ENCODE measurements at regions not wholly inside any gene's neighbourhood (a gene's known extent, or its start where the extent isn't known, plus 50 kb on each side); places are given as distances from the start of the nearest gene placed in this dataset.

- TF ChIP-seq, protein P1, sequence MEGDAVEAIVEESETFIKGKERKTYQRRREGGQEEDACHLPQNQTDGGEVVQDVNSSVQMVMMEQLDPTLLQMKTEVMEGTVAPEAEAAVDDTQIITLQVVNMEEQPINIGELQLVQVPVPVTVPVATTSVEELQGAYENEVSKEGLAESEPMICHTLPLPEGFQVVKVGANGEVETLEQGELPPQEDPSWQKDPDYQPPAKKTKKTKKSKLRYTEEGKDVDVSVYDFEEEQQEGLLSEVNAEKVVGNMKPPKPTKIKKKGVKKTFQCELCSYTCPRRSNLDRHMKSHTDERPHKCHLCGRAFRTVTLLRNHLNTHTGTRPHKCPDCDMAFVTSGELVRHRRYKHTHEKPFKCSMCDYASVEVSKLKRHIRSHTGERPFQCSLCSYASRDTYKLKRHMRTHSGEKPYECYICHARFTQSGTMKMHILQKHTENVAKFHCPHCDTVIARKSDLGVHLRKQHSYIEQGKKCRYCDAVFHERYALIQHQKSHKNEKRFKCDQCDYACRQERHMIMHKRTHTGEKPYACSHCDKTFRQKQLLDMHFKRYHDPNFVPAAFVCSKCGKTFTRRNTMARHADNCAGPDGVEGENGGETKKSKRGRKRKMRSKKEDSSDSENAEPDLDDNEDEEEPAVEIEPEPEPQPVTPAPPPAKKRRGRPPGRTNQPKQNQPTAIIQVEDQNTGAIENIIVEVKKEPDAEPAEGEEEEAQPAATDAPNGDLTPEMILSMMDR (IDR thresholded peaks at IDR 0.05; ENCODE audit: low read depth, low read length, poor library complexity, severe bottlenecking): no peak
- no peak for TF ChIP-seq EZH2phosphoT487 (IDR thresholded peaks at IDR 0.05; ENCODE audit: borderline replicate concordance, low read length)
- Histone ChIP-seq H3K27ac (ENCODE audit: low read depth, low read length) (no peak overlapping the region), H3F3A (ENCODE audit: control insufficient read depth, insufficient read depth) (no peaks in the 10 kb centered on the region), H3K4me1 (ENCODE audit: control insufficient read depth, low read length) (no peaks in the 10 kb centered on the region), H3K4me3 (ENCODE audit: low read length) (no peak overlapping the region), H4K20me1 (ENCODE audit: control insufficient read depth, insufficient read depth, low read depth, low read length) (no peaks in the 10 kb centered on the region), H3K9me3 (ENCODE audit: control insufficient read depth, insufficient read depth, low read length) (peaks cover 3% of the 10 kb centered on the region; the same call in 1 of the 2 replicates), H3K36me3 (ENCODE audit: control insufficient read depth, low read length) (no peaks in the 10 kb centered on the region), H3K4me2 (ENCODE audit: low read length) (no peak overlapping the region), H3K79me2 (ENCODE audit: control insufficient read depth, low read length) (no peaks in the 10 kb centered on the region), H3K9me2 (replicated peaks; ENCODE audit: control insufficient read depth, low read length) (no peaks in the 10 kb centered on the region), H3K27me3 (ENCODE audit: control insufficient read depth, low read length) (no peaks in the 10 kb centered on the region)
Observed at GRCh38 chr9:86763791-86764190, 183.5 kb downstream of the GAS1 start.

DNA sequence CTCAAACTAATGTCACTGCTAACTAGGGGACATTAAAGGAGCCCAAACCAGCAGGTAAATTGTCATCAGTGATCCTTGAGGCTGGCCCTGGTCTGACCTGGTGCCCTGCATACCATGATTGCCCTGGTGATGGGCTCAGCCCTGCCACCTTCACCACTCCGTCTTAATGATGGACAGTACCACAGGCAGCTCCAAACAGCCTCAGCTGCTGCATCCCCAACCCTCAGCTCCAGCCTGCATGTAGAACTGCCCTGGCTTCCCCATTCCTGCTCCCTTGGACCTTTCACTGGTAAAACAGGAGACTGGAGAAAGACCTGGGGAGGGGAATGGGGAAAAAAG lies 190.0 kb downstream of the GAS1 start:
- no peaks in the 10 kb centered on the region for H3K4me1 ChIP-seq (ENCODE audit: control insufficient read depth, low read length)
- no peaks in the 10 kb centered on the region for H3F3A ChIP-seq (ENCODE audit: control insufficient read depth, insufficient read depth)
- H3K9me3 ChIP-seq (ENCODE audit: control insufficient read depth, insufficient read depth, low read length): no peaks in the 10 kb centered on the region
- no peaks in the 10 kb centered on the region for H3K9me2 ChIP-seq (replicated peaks; ENCODE audit: control insufficient read depth, low read length)
- TF ChIP-seq, protein P1 (IDR thresholded peaks at IDR 0.05; ENCODE audit: low read depth, low read length, poor library complexity, severe bottlenecking): no peak
- TF ChIP-seq EZH2phosphoT487 (IDR thresholded peaks at IDR 0.05; ENCODE audit: borderline replicate concordance, low read length): no peak
- H3K4me3 ChIP-seq (ENCODE audit: low read length): no peak overlapping the region
- no peak overlapping the region for H3K27ac ChIP-seq (ENCODE audit: low read depth, low read length)
- no peak overlapping the region for H3K4me2 ChIP-seq (ENCODE audit: low read length)
- H3K79me2 ChIP-seq (ENCODE audit: control insufficient read depth, low read length): no peaks in the 10 kb centered on the region
- H3K36me3 ChIP-seq (ENCODE audit: control insufficient read depth, low read length): no peaks in the 10 kb centered on the region
- no peaks in the 10 kb centered on the region for H3K27me3 ChIP-seq (ENCODE audit: control insufficient read depth, low read length)
- no peaks in the 10 kb centered on the region for H4K20me1 ChIP-seq (ENCODE audit: control insufficient read depth, insufficient read depth, low read depth, low read length)

DNA sequence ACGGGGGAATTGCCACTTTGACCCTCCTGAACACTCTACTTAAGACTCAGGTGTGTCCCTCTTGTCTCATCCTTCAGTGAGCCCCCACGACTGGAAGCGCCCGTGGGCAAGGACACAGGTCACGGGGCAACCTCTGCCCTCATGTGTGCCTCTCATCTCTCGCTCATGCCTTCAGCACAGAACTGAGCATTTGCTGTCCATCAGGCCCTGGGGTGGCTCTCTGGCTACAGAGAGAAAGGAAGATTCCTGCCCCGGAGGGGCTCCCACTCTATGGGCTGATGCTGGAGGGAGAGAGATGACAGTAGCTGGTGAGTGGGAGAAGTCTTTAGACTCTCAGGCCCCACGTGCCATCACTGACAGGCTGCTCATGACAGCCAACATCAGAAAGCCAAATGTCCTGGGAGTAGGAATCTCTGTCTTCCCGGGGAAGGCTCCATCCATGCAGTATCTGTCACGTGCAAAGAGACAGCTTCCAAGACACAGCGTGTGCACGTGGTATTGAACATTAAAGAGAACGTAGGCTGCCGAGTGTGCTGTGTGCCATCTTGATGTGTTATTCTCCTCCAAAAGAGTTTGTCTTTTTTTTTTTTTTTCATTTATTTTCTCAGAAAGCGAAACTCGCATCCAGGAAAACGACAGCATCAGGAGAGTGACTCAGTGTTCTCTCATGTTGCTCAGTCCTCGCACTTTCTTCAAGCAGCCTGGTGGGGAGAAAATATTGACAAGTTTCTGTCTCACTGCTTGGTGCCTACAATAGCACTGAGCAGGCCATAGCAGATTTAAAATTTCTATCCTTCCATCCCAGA lies 190.5 kb downstream of the GAS1 start:
- H3K4me2 ChIP-seq (ENCODE audit: low read length): no peak overlapping the region
- no peaks in the 10 kb centered on the region for H3F3A ChIP-seq (ENCODE audit: control insufficient read depth, insufficient read depth)
- H3K79me2 ChIP-seq (ENCODE audit: control insufficient read depth, low read length): no peaks in the 10 kb centered on the region
- H3K9me2 ChIP-seq (replicated peaks; ENCODE audit: control insufficient read depth, low read length): no peaks in the 10 kb centered on the region
- H3K27ac ChIP-seq (ENCODE audit: low read depth, low read length): no peak overlapping the region
- H3K4me1 ChIP-seq (ENCODE audit: control insufficient read depth, low read length): no peaks in the 10 kb centered on the region
- H3K4me3 ChIP-seq (ENCODE audit: low read length): no peak overlapping the region
- TF ChIP-seq, protein P1 (IDR thresholded peaks at IDR 0.05; ENCODE audit: low read depth, low read length, poor library complexity, severe bottlenecking): no peak
- TF ChIP-seq EZH2phosphoT487 (IDR thresholded peaks at IDR 0.05; ENCODE audit: borderline replicate concordance, low read length): no peak
- H4K20me1 ChIP-seq (ENCODE audit: control insufficient read depth, insufficient read depth, low read depth, low read length): no peaks in the 10 kb centered on the region
- H3K36me3 ChIP-seq (ENCODE audit: control insufficient read depth, low read length): no peaks in the 10 kb centered on the region
- H3K27me3 ChIP-seq (ENCODE audit: control insufficient read depth, low read length): no peaks in the 10 kb centered on the region
- H3K9me3 ChIP-seq (ENCODE audit: control insufficient read depth, insufficient read depth, low read length): no peaks in the 10 kb centered on the region

Data from DOHH2 (cell line).